Osteoblast (primary cell): ENCODE measurements at regions not wholly inside any gene's neighbourhood (a gene's known extent, or its start where the extent isn't known, plus 50 kb on each side); places are given as distances from the start of the nearest gene placed in this dataset.

Source experiments
- DNase-seq: peaks from one replicate; pipeline ENCODE4 v3.0.0; 2011; ENCODE audit warnings: low spot score, mixed read lengths; ENCODE audit not compliant: insufficient read length; ENCODE audit errors: missing footprints
- H2AFZ ChIP-seq: 2 replicates; pipeline ENCODE4 v1.6.0; 2011; ENCODE audit warnings: mild to moderate bottlenecking, low read length
- H3K27ac ChIP-seq: 2 replicates; pipeline ENCODE4 v1.5.1; 2011; ENCODE audit warnings: mild to moderate bottlenecking, low read depth, low read length, moderate library complexity
- H3K27me3 ChIP-seq: 2 replicates; pipeline ENCODE4 v1.6.0; 2012; ENCODE audit warnings: mild to moderate bottlenecking, control low read depth, inconsistent platforms, low read length, moderate library complexity; ENCODE audit not compliant: insufficient read depth
- H3K36me3 ChIP-seq: 2 replicates; pipeline ENCODE4 v1.5.1; 2011; ENCODE audit warnings: mild to moderate bottlenecking, low read length, control low read depth, moderate library complexity; ENCODE audit not compliant: insufficient read depth
- H3K4me1 ChIP-seq: 2 replicates; pipeline ENCODE4 v1.5.1; 2011; ENCODE audit warnings: mild to moderate bottlenecking, low read length, control low read depth, moderate library complexity; ENCODE audit not compliant: insufficient read depth
- H3K4me2 ChIP-seq: 2 replicates; pipeline ENCODE4 v1.6.0; 2011; ENCODE audit warnings: mild to moderate bottlenecking, low read length; ENCODE audit not compliant: insufficient read depth
- H3K4me3 ChIP-seq: fragments of 200-600 bp; sonication (generic); 3 replicates; pipeline ENCODE4 v1.5.1; 2012; ENCODE audit warnings: mild to moderate bottlenecking, low read length, inconsistent platforms; ENCODE audit not compliant: insufficient read depth
- H3K79me2 ChIP-seq: 2 replicates; pipeline ENCODE4 v1.6.0; 2012; ENCODE audit warnings: mild to moderate bottlenecking, low read length, control low read depth, inconsistent platforms; ENCODE audit not compliant: insufficient read depth
- H3K9me3 ChIP-seq: 2 replicates; pipeline ENCODE4 v1.5.1; 2011; ENCODE audit warnings: low read depth, low read length, control low read depth
- H4K20me1 ChIP-seq: 2 replicates; pipeline ENCODE4 v1.6.0; 2012; ENCODE audit warnings: mild to moderate bottlenecking, low read length, control low read depth; ENCODE audit not compliant: insufficient read depth
- TF ChIP-seq, protein P1 (sequence below): IDR thresholded peaks from 2 replicates; pipeline ENCODE4 v1.5.1; 2011; ENCODE audit warnings: mild to moderate bottlenecking, low read depth, low read length, moderate library complexity; ENCODE audit errors: extremely low read depth

DNA sequence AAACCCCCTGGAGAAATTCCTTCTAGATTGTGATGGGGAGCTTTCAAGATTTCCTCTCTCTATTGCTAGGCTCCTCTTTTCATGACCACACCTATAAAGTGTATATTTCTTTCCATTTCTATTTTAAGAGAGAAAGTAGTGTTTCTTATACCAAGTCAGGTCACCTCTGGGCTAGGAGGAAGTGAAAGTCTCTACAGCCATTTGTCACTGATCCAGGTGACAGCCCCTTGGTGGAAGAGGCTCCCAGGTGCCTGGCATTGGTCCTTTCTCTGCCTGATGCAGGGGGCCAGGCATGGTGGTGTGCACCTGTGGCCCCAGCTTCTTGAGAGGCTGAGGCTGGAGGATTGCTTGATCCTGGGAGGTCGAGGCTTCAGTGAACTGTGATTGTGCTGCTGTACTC, 64.7 kb downstream of the DHCR7 start:
- H3K36me3 ChIP-seq, result no peaks in the 10 kb centered on the region
- TF ChIP-seq, protein P1, sequence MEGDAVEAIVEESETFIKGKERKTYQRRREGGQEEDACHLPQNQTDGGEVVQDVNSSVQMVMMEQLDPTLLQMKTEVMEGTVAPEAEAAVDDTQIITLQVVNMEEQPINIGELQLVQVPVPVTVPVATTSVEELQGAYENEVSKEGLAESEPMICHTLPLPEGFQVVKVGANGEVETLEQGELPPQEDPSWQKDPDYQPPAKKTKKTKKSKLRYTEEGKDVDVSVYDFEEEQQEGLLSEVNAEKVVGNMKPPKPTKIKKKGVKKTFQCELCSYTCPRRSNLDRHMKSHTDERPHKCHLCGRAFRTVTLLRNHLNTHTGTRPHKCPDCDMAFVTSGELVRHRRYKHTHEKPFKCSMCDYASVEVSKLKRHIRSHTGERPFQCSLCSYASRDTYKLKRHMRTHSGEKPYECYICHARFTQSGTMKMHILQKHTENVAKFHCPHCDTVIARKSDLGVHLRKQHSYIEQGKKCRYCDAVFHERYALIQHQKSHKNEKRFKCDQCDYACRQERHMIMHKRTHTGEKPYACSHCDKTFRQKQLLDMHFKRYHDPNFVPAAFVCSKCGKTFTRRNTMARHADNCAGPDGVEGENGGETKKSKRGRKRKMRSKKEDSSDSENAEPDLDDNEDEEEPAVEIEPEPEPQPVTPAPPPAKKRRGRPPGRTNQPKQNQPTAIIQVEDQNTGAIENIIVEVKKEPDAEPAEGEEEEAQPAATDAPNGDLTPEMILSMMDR, result no peak
- no peaks in the 10 kb centered on the region for H3K79me2 ChIP-seq
- peaks cover 15% of the 10 kb centered on the region for H3K27me3 ChIP-seq
- H4K20me1 ChIP-seq, result no peaks in the 10 kb centered on the region
- no peak overlapping the region for H3K4me3 ChIP-seq
- no peak overlapping the region for H2AFZ ChIP-seq
- H3K27ac ChIP-seq, result no peak overlapping the region
- H3K4me1 ChIP-seq, result no peaks in the 10 kb centered on the region
- DNase-seq, result no peak
- H3K4me2 ChIP-seq, result no peak overlapping the region
- H3K9me3 ChIP-seq, result no peaks in the 10 kb centered on the region

DNA sequence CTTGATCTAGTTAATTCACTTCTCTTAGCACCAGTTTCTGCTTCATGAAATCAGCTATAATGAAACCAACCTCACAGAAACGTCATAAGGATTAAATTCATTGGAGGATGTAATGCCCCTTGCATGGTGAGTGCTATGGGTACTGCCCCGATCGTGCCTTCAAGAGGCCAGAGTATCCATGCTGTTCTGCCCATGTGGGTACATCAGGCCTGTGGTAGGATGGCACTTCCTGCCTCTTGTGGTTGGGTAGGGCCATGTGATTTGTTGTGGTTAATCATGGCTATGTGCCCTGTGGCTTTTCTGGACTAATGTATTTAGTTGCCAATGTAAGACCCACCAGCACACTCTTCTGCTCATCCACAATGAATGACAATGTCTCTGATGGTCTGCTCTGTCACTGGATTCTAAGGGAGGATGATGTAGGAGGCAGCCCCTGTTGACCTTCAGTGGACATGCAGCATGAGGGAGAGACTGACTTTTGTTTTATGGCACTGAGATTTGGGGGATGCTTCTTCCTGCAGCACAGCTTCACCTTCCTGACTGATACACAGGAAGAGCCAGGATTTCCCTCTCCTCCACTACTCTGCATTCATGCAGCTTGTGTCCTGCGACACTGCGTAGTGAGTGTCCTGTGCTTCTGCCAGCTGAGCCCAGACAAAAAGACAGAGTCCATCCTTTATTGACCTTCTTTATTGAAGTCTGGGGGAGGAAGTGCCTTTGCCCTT, 66.2 kb downstream of the DHCR7 start:
- peak; percentile 52 for DNase-seq

DNA sequence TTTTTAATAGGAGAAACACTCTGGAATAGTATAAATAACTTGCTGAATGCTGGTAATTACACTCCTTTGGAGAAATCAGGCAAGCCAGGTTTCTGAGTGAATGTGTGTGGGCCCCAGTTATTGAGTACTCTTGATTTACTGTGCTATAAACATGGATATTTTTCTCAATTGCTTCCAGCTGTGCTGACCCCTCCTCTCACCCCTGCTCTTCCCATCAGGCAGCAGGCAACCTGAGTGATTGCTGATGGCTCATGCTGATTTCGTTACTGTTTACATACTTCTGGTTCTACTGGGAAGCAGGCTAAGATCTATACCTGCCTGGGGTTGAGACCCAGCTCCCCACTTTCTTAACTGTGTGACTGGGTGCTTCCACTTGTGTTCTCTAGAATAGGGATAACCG, 68.5 kb downstream of the DHCR7 start:
- TF ChIP-seq, protein P1, result no peak
- peak; percentile 19 for DNase-seq
- no peak overlapping the region for H2AFZ ChIP-seq
- H3K79me2 ChIP-seq, result no peaks in the 10 kb centered on the region
- no peaks in the 10 kb centered on the region for H4K20me1 ChIP-seq
- H3K27me3 ChIP-seq, result peaks cover 19% of the 10 kb centered on the region
- H3K36me3 ChIP-seq, result no peaks in the 10 kb centered on the region
- no peak overlapping the region for H3K4me3 ChIP-seq
- no peak overlapping the region for H3K4me2 ChIP-seq
- no peaks in the 10 kb centered on the region for H3K4me1 ChIP-seq
- H3K9me3 ChIP-seq, result no peaks in the 10 kb centered on the region
- no peak overlapping the region for H3K27ac ChIP-seq

More for the DNA sequence above, 66.2 kb downstream of the DHCR7 start:
- TF ChIP-seq, protein P1, result no peak
- no peak overlapping the region for H3K27ac ChIP-seq
- H3K4me1 ChIP-seq, result no peaks in the 10 kb centered on the region
- no peaks in the 10 kb centered on the region for H3K9me3 ChIP-seq
- H3K79me2 ChIP-seq, result no peaks in the 10 kb centered on the region
- H4K20me1 ChIP-seq, result no peaks in the 10 kb centered on the region
- peaks cover 19% of the 10 kb centered on the region for H3K27me3 ChIP-seq
- H3K36me3 ChIP-seq, result no peaks in the 10 kb centered on the region
- H3K4me2 ChIP-seq, result no peak overlapping the region
- H2AFZ ChIP-seq, result no peak overlapping the region
- H3K4me3 ChIP-seq, result no peak overlapping the region

DNA sequence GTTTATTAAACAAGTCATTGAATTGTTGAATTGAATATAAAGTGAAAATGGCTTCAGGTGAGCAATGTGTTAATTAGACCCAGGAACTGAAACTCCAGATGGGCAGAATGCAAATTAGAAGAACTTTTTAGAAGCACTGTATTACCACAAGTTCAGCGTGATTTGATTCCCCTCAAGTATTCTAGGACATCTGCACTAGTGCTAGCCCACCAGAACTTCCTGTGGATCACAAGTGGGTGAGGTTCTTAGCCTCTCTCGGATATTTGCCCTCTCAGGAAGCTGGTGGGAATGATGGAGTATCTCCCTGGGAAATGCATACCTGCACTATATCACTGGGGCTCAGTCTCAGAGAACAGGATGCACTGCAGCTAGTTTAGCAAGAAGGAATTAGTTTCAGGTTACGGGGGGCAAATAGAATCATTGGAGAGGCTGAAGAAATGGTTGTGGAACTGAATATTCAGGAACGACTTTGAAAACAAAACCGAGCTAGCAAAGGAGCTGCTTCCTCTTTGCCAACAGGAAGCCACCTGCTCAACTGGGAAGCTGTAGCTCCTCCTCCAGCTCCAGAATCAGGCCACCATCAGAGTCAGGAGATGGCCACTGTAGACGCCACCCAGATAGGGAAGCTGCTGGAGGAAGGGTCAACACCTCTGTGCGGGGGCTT, 74.3 kb downstream of the DHCR7 start:
- no peaks in the 10 kb centered on the region for H3K4me1 ChIP-seq
- TF ChIP-seq, protein P1, result no peak
- H2AFZ ChIP-seq, result no peak overlapping the region
- H3K4me3 ChIP-seq, result no peak overlapping the region
- H3K4me2 ChIP-seq, result no peak overlapping the region
- no peaks in the 10 kb centered on the region for H3K79me2 ChIP-seq
- no peak overlapping the region for H3K27ac ChIP-seq
- peaks cover 19% of the 10 kb centered on the region for H3K27me3 ChIP-seq
- no peaks in the 10 kb centered on the region for H3K36me3 ChIP-seq
- no peak for DNase-seq
- no peaks in the 10 kb centered on the region for H3K9me3 ChIP-seq
- no peaks in the 10 kb centered on the region for H4K20me1 ChIP-seq
